ENCODE measurements at regions not wholly inside any gene's neighbourhood (a gene's known extent, or its start where the extent isn't known, plus 50 kb on each side); places are given as distances from the start of the nearest gene placed in this dataset.

DNA sequence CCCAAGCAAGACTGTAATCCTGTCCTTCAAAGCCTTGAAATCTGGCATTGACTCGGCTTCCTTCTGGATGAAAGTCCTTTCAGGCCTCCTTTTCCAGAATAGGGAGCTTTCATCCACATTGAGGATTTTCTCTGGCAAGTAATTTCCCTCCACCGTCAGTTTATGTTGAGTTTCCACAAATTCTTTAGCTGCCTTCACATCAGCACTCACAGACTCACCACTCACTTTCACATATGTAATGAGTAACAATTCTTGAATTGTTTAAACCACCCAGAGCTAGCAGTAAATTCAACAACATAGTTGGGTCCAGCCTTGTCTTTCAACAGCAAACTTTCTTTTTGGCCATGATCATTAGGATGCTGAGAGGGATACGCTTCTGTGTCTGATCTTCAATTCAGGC lies 84.3 kb upstream of the PRDM11 start:
- DNase-seq = no peak

- DNase-seq = no peak
These were observed 83.3 kb upstream of the PRDM11 start for GRCh38 chr11:45062974-45063635.

GRCh38 chr11:45063669-45064068 lies 82.8 kb upstream of the PRDM11 start:
- DNase-seq = no peak

DNA sequence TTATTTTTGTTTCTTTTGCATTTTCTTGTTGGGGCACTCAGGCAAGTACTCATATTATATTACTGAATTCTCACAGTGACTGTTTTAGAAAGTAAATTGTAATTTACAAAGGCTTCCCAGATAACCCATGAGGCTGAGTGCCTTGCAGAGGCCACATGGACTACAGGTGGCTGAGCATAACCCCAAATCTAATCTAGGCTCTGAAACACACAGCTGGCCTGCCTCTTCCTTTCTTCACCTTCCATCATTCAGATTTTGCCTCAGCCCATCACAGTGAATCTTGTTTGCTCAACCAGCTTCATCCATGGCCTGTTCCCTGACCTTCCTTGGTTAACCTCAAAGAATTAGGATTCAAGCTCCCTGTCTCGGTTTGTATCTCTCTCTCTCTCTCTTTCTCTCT lies 78.5 kb upstream of the PRDM11 start:
- no peak for DNase-seq

DNA sequence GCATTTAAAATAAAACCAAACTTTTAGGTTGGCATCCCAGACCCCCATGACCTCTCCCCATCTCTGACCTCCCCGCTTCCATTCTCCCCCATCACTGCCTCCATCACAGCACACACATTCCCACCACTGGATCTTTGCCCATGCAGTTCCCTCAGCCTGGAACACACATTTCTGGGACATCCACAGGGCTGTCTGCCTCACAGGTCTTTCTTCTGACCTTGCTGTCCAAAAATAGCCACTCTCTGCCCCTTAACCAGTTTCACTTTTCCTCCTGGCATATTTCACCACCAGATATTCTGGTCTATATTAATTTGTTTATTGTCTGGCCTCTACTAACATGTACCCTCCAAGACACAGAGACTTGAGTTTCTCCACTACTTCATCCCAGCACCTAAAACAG lies 75.2 kb upstream of the PRDM11 start:
- no peak for DNase-seq

DNA sequence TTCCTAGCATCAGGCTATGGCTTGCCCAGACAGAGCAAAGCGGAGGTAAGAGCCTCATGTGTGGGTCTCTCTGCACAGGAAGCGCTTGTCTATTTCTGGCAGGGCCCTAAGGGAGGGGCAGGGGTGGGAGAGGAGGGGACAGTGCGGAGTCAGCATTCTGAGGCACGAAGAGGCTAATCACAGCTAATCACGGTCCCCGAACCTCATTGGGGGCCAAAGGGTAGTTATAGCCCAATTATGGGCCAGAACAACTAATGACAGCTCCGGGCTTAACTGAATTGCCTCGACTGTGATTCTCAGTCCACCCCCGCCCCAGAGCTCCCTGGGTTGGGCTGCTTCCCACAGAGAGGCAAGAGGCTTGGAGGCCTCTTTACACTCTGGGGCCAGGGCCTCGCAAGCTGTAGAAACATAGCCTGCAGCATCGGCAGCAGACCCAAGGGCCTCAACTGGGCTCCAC lies 72.7 kb upstream of the PRDM11 start:
- DNase-seq = no peak

- no peak for DNase-seq
These were observed 70.9 kb upstream of the PRDM11 start for GRCh38 chr11:45075519-45075918.

- DNase-seq = no peak
These were observed 70.5 kb upstream of the PRDM11 start for GRCh38 chr11:45075952-45076351.

DNA sequence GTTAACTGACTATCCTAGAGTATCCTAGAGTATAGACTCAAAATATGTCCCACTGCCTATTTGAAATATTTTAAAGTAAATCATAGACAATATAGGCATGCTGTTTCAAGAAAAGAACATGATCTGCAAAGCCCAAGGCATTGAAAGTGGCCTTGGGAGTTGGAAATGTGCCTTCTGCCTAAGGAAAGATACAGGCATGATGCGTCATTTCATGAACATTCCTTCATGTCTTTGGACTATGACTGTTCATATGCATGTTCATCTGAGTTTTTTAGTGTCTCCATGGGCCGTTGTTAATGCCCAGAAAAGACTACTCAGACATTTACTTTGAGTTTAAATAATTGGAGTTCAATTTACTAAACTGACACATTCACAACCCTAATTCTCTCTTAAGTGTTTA lies 69.7 kb upstream of the PRDM11 start:
- no peak for DNase-seq

- peak in 1 of 51 donors; percentile 72 for DNase-seq
These were observed 68.0 kb upstream of the PRDM11 start for GRCh38 chr11:45078236-45079074.

DNA sequence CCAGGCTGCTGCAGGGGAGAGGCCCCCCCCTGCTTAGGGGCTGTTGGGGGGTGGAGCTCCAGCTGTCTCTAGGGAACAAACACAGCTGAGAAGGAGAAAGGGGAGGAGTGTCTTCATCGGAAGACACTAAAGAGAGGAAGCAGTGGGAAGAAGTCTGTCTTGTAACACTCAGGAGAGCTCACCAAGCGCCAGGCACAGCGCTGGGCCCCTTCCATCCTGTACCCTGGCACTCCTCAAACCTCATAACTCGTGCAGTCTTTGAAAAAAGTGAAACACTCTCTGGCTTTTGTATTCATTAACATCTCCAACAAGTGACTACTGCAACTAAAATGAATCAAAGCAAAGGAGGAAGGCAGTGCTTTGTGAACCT lies 67.4 kb upstream of the PRDM11 start:
- peak in 2 of 51 donors; percentile 32 to 42 for DNase-seq

DNA sequence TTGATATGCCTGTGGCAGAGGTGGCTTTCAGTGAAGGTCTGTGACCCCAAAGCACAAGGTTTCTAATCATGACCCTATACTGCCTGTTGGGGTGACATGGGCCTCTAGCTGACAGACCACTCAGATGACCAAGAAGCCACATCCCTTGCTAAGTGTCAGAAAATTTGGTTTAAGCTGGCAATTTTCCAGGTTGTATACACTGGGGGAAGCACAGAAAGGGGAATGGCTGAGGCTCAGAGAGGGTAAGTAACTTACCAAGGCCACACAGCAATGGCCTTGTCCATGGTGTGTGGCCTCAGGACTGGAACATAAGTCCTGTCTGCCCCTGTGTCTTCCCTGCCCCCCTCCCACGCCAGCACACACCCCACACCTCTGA lies 66.9 kb upstream of the PRDM11 start:
- no peak for DNase-seq

DNA sequence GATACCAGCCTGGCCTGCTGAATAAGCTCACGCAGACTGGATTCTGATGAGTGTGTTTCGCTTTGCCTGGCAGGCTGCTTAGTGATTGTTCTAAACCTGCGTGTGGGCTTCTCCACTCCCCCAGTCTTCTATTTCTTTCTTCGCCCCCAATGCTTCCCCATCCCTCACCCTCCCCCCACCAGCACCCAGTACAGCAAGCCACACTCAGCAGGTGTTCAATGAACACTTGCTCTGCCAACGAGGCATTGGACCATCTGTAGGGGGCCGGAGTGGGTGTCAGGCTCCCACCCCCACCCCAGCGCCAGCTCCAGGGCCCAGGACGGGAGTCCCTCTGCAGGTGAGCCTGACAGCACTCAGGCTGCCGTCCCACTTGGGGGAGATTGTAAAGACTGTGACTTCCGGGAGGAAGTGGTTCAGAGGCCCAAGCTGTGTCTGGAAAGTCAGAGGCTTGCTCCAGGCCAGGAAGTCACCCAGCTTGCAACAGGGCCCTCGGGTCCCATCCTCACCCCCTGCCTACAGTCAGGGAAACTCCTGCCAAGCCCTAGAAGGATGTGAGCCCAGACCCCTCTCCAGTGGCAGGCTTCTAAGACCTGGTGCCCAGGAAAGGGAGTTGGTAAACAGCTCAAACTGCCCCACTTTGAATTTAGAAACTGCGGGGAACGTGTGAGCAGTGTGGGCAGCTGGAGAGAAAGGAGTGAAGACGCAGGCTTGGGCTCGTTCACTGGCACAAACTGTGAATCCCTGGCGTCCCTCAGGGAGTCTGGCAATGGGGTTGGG lies 66.3 kb upstream of the PRDM11 start:
- peak in 7 of 51 donors; percentile 14 to 69 (median 25) for DNase-seq

- peak in 2 of 51 donors; percentile 22 to 27 for DNase-seq
These were observed 63.5 kb upstream of the PRDM11 start for GRCh38 chr11:45082744-45083543.

- peak in 1 of 51 donors; percentile 47 for DNase-seq
These were observed 62.8 kb upstream of the PRDM11 start for GRCh38 chr11:45083544-45084087.

- DNase-seq = no peak
These were observed 60.6 kb upstream of the PRDM11 start for GRCh38 chr11:45085646-45086501.

DNA sequence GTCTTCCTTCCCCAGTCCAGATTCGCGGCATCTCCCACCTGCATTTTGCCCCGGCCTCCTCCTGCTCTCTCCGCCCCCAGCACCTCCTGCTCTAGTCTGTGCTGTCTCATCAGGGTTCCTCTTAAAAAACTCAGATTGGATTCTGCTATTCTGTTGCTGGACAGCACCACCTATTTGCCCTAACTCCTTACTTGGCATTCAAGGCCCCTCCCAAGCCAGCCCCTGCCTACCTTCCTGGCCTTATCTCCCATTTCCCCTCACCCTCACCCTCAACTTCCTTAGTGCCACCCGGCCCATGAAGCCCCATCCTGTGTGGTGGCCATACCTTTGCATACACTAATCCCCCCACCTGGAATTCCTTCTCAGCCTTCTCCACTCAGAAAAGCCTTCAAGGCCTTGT lies 59.9 kb upstream of the PRDM11 start:
- DNase-seq = no peak

- peak in 1 of 51 donors; percentile 17 for DNase-seq
These were observed 59.1 kb upstream of the PRDM11 start for GRCh38 chr11:45087086-45087899.

- DNase-seq = no peak
These were observed 58.6 kb upstream of the PRDM11 start for GRCh38 chr11:45087900-45088160.
